ENCODE measurements at regions not wholly inside any gene's neighbourhood (a gene's known extent, or its start where the extent isn't known, plus 50 kb on each side); places are given as distances from the start of the nearest gene placed in this dataset.

GRCh38 chr2:83058683-83059082 lies 1400.4 kb downstream of the SUCLG1 start:
- no peaks in the 10 kb centered on the region for H3K4me1 Mint-ChIP-seq
- ATAC-seq (replicated peaks): no peak
- DNase-seq: no peak
- H3K4me3 Mint-ChIP-seq: no peak overlapping the region
- H3K36me3 Mint-ChIP-seq: no peaks in the 10 kb centered on the region
- H3K9me3 Mint-ChIP-seq: peaks cover 0 to 2% of the 10 kb centered on the region in 2 donors
- no peaks in the 10 kb centered on the region for H3K27me3 Mint-ChIP-seq
- no peak overlapping the region for H3K27ac Mint-ChIP-seq

- H3K27ac Mint-ChIP-seq: no peak overlapping the region
- DNase-seq (no peak), ATAC-seq (replicated peaks) (no peak)
- no peaks in the 10 kb centered on the region for H3K4me1 Mint-ChIP-seq
- no peak overlapping the region for H3K4me3 Mint-ChIP-seq
- no peaks in the 10 kb centered on the region for H3K27me3 Mint-ChIP-seq
- H3K36me3 Mint-ChIP-seq: no peaks in the 10 kb centered on the region
- peaks cover 10% of the 10 kb centered on the region in 2 donors for H3K9me3 Mint-ChIP-seq
Observed at GRCh38 chr2:83055376-83056010, 1403.6 kb downstream of the SUCLG1 start.

GRCh38 chr2:83054751-83055150 lies 1404.3 kb downstream of the SUCLG1 start:
- Mint-ChIP-seq H3K27me3 (no peaks in the 10 kb centered on the region), H3K36me3 (no peaks in the 10 kb centered on the region), H3K4me3 (no peak overlapping the region), H3K27ac (no peak overlapping the region), H3K4me1 (no peaks in the 10 kb centered on the region), H3K9me3 (peaks cover 10% of the 10 kb centered on the region in 2 donors)
- ATAC-seq (replicated peaks): no peak
- DNase-seq: no peak

GRCh38 chr2:83051538-83052170 lies 1407.4 kb downstream of the SUCLG1 start:
- Mint-ChIP-seq H3K27me3 (no peaks in the 10 kb centered on the region), H3K27ac (no peak overlapping the region)

GRCh38 chr2:83042053-83042452 lies 1417.0 kb downstream of the SUCLG1 start:
- ATAC-seq (replicated peaks): no peak
- no peaks in the 10 kb centered on the region for H3K36me3 Mint-ChIP-seq

More at GRCh38 chr2:83051538-83052170, 1407.4 kb downstream of the SUCLG1 start:
- H3K4me1 Mint-ChIP-seq: no peaks in the 10 kb centered on the region
- H3K9me3 Mint-ChIP-seq: peaks cover 10% of the 10 kb centered on the region in 2 donors
- DNase-seq (no peak), ATAC-seq (replicated peaks) (no peak)
- H3K36me3 Mint-ChIP-seq: no peaks in the 10 kb centered on the region
- H3K4me3 Mint-ChIP-seq: no peak overlapping the region

GRCh38 chr2:83022631-83023210 lies 1436.4 kb downstream of the SUCLG1 start:
- ATAC-seq (replicated peaks): no peak
- H3K27me3 Mint-ChIP-seq: no peaks in the 10 kb centered on the region
- no peak overlapping the region for H3K4me3 Mint-ChIP-seq
- H3K4me1 Mint-ChIP-seq: no peaks in the 10 kb centered on the region
- peaks cover 4 to 5% of the 10 kb centered on the region in 2 donors for H3K9me3 Mint-ChIP-seq
- H3K27ac Mint-ChIP-seq: no peak overlapping the region
- no peaks in the 10 kb centered on the region for H3K36me3 Mint-ChIP-seq
- DNase-seq: no peak

More at GRCh38 chr2:83042053-83042452, 1417.0 kb downstream of the SUCLG1 start:
- Mint-ChIP-seq H3K9me3 (peaks cover 2 to 3% of the 10 kb centered on the region in 2 donors), H3K4me3 (no peak overlapping the region), H3K27ac (no peak overlapping the region), H3K4me1 (no peaks in the 10 kb centered on the region), H3K27me3 (no peaks in the 10 kb centered on the region)
- DNase-seq: no peak

- ATAC-seq (replicated peaks): no peak
- Mint-ChIP-seq H3K9me3 (peaks cover 3 to 5% of the 10 kb centered on the region in 2 donors), H3K27me3 (no peaks in the 10 kb centered on the region), H3K4me3 (no peak overlapping the region), H3K4me1 (no peaks in the 10 kb centered on the region), H3K36me3 (no peaks in the 10 kb centered on the region), H3K27ac (no peak overlapping the region)
- no peak for DNase-seq
Observed at GRCh38 chr2:83017366-83018090, 1441.6 kb downstream of the SUCLG1 start.

GRCh38 chr2:83016343-83017110 lies 1442.6 kb downstream of the SUCLG1 start:
- Mint-ChIP-seq H3K4me1 (no peaks in the 10 kb centered on the region), H3K36me3 (no peaks in the 10 kb centered on the region), H3K27me3 (no peaks in the 10 kb centered on the region), H3K9me3 (peaks cover 3 to 5% of the 10 kb centered on the region in 2 donors), H3K4me3 (no peak overlapping the region), H3K27ac (no peak overlapping the region)
- ATAC-seq (replicated peaks): no peak
- DNase-seq: no peak

GRCh38 chr2:83015900-83016299 lies 1443.2 kb downstream of the SUCLG1 start:
- Mint-ChIP-seq H3K9me3 (peaks cover 1 to 2% of the 10 kb centered on the region in 2 donors), H3K27ac (no peak overlapping the region)

GRCh38 chr2:83015035-83015715 lies 1443.9 kb downstream of the SUCLG1 start:
- Mint-ChIP-seq H3K36me3 (no peaks in the 10 kb centered on the region), H3K4me1 (no peaks in the 10 kb centered on the region), H3K9me3 (no peaks in the 10 kb centered on the region), H3K27ac (no peak overlapping the region), H3K4me3 (no peak overlapping the region), H3K27me3 (no peaks in the 10 kb centered on the region)
- ATAC-seq (replicated peaks): no peak
- no peak for DNase-seq

More at GRCh38 chr2:83015900-83016299, 1443.2 kb downstream of the SUCLG1 start:
- ATAC-seq (replicated peaks): no peak
- no peak for DNase-seq
- Mint-ChIP-seq H3K4me1 (no peaks in the 10 kb centered on the region), H3K4me3 (no peak overlapping the region), H3K36me3 (no peaks in the 10 kb centered on the region), H3K27me3 (no peaks in the 10 kb centered on the region)

- H3K27me3 Mint-ChIP-seq: no peaks in the 10 kb centered on the region
- H3K9me3 Mint-ChIP-seq: peaks cover 0 to 2% of the 10 kb centered on the region in 2 donors
- H3K4me1 Mint-ChIP-seq: no peaks in the 10 kb centered on the region
- H3K4me3 Mint-ChIP-seq: no peak overlapping the region
- no peak for DNase-seq
- ATAC-seq (replicated peaks): no peak
- no peak overlapping the region for H3K27ac Mint-ChIP-seq
- H3K36me3 Mint-ChIP-seq: no peaks in the 10 kb centered on the region
Observed at GRCh38 chr2:83014462-83014861, 1444.6 kb downstream of the SUCLG1 start.

GRCh38 chr2:83006961-83007360 lies 1452.1 kb downstream of the SUCLG1 start:
- no peak for ATAC-seq (replicated peaks)
- Mint-ChIP-seq H3K4me3 (no peak overlapping the region), H3K9me3 (peaks cover 0 to 2% of the 10 kb centered on the region in 2 donors), H3K27me3 (no peaks in the 10 kb centered on the region), H3K27ac (no peak overlapping the region), H3K4me1 (no peaks in the 10 kb centered on the region), H3K36me3 (no peaks in the 10 kb centered on the region)
- no peak for DNase-seq

GRCh38 chr2:83003555-83003954 lies 1455.5 kb downstream of the SUCLG1 start:
- H3K4me1 Mint-ChIP-seq: no peaks in the 10 kb centered on the region
- ATAC-seq (replicated peaks) (no peak), DNase-seq (no peak)
- no peaks in the 10 kb centered on the region for H3K9me3 Mint-ChIP-seq
- no peak overlapping the region for H3K27ac Mint-ChIP-seq
- no peaks in the 10 kb centered on the region for H3K36me3 Mint-ChIP-seq
- H3K4me3 Mint-ChIP-seq: no peak overlapping the region
- no peaks in the 10 kb centered on the region for H3K27me3 Mint-ChIP-seq
